ENCODE measurements at regions not wholly inside any gene's neighbourhood (a gene's known extent, or its start where the extent isn't known, plus 50 kb on each side); places are given as distances from the start of the nearest gene placed in this dataset.
A peak's percentile ranks its signal among the peaks of the same experiment; 100 is the strongest.

DNA sequence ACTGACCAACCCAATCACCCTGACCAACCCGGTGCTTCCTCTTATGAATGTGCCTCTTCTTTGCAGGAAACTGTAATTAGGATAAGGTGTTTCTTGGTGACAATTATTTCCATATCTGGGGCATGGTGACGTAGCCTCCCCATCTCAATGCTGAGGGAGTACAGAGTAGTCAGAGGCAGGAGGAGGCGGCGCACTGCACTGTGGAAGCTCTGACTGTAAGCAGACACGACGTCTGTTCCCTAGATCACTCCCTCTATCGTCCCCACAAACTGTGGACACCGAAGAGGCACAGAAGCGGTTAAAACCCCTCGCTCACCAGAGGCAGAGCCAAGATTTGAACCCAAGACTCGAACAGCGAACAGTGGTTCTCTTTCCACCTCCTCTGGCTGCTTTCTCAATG, 231.0 kb upstream of the IGF1R start:
- DNase-seq (no peak), ATAC-seq (no peak)
- intact Hi-C loops (cut with DNase I, micrococcal nuclease): no loop called here

GRCh38 chr15:98418122-98418521, 230.2 kb upstream of the IGF1R start:
- intact Hi-C loops (cut with DNase I, micrococcal nuclease): no loop called here
- no peak for DNase-seq
- ATAC-seq: no peak

- no peak for ATAC-seq
- intact Hi-C loops (cut with DNase I, micrococcal nuclease): no loop called here
- DNase-seq: no peak
Measured at GRCh38 chr15:98419173-98419780, 229.1 kb upstream of the IGF1R start.

- ATAC-seq: no peak
Measured at GRCh38 chr15:98420837-98421236, 227.5 kb upstream of the IGF1R start.

GRCh38 chr15:98421419-98422129, 226.8 kb upstream of the IGF1R start:
- intact Hi-C loops (cut with DNase I, micrococcal nuclease): loop anchor here in 1 of 2 donors (5.0 kb wide), 1 partner anchor 109 kb away; no protein-coding TSS in a partner anchor
- DNase-seq (peak in 1 of 2 donors; percentile 71), ATAC-seq (peak; percentile 82)

More at GRCh38 chr15:98420837-98421236, 227.5 kb upstream of the IGF1R start:
- DNase-seq: no peak
- intact Hi-C loops (cut with DNase I, micrococcal nuclease): loop anchor here in 1 of 2 donors (5.0 kb wide), 1 partner anchor 109 kb away; no protein-coding TSS in a partner anchor

DNA sequence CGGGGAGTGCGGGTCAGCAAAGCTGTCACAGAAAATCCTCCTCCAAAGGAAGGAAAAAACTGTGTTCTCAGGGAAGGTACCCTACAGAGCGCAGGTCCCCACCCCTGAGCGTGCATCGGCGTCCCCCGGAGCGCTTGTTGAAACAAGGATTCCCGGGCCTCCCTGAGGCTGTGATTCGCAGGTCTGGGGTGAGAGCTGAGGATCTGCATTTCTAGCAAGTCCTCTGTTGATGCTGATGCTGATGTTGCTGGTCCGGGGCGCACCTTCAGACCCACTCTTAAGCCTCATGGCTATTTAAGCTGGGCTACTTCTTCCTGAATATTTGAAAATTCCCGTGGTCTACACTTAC, 226.2 kb upstream of the IGF1R start:
- ATAC-seq (no peak), DNase-seq (no peak)
- intact Hi-C loops (cut with DNase I, micrococcal nuclease): loop anchor here in 1 of 2 donors (5.0 kb wide), 1 partner anchor 110 kb away; no protein-coding TSS in a partner anchor

DNA sequence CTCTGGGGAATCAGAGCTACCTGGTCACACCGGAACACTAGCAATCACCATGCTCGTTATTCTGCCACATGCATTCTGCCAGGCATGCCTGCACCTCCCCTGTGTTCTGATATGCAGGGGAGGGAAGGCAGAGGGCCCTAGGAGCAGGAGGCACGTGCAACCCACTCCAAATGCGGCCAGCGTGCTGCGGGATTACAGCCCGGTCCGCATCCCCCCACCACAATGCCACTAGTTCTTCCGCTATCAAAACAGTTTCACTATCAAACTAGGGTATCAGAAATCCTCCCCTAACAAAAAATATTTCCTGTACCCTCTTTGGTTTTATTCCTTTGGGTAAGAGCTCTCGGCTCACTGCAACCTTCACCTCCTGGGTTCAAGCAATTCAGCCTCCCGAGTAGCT, 223.2 kb upstream of the IGF1R start:
- ATAC-seq (no peak), DNase-seq (no peak)
- intact Hi-C loops (cut with DNase I, micrococcal nuclease): no loop called here

DNA sequence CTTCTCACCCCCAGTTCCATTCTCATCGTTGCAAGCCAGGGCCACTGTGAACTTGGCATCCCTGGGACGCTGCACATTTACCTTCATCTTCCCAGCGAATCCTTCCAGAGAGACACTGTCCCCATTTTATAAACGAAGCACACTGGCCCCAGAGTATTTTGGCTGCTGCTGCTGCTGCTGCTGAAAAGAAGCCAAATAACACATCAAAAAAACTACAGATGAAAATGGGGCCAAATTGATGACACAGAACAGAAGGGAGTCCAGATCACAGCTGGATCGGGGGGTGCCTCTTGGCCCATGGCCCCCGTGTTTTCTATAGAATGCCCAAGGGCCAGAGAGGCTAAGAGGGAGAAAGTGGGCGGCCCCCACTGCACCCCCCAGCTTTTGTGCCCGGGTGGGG, 221.0 kb upstream of the IGF1R start:
- intact Hi-C loops (cut with DNase I, micrococcal nuclease): no loop called here
- no peak for DNase-seq
- ATAC-seq: no peak

DNA sequence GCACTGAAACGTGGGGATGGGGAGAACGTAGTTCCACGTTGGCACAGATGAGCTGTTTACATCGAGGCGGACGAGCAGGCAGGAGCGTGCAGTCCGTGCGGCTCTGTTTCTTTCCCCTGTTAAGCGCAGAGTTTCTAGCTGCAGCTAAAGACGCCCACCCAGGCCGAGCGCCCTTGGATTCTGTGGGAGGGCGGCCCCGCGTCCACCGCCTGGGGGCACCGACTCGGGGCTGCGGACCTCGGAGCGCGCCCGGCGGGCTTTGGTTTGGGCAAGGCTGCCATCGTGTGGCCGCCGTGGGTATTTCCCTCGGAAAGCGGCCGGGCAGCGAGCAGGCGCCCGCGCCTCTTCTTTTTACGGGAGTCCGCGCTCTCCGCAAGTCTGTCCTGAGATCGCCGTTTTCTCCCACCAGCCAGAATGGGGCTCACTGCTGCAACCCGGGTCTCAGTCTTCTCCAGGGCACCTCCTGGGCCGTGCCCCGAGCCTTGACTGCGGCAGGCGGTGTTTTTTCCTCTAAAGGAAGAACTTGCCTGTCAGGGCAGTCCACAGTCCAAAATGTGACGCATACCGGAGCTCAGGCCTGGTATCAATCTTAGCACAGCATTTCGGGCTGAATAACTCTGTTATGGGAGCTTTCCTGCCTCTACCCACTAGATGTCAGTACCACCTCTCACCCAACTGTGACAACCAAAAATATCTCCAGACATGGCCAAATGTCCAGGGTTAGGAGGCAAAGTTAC, 219.9 kb upstream of the IGF1R start:
- intact Hi-C loops (cut with DNase I, micrococcal nuclease): no loop called here
- ATAC-seq (peak; percentile 90), DNase-seq (peak; percentile 39 to 76)

DNA sequence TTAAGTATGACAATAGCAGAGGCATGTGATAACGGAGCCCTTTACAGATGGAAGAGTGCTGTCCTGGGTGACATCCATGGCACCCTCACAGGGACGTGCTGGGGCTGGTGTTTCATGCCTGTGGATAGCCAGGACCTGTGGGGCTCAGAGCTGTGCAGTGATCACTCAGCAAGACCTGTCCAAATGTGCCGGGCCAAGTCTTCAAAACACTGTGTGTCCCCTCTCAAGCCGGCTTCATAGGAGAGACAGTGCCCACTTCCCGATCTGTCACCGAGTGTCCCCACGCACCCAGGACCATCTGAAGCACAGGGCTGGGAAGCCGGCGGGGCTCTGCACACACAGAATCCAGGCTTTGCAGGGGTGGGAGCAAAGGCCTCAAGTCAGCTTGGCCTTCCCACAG, 217.2 kb upstream of the IGF1R start:
- no peak for ATAC-seq
- no peak for DNase-seq
- intact Hi-C loops (cut with DNase I, micrococcal nuclease): no loop called here

- no peak for ATAC-seq
- intact Hi-C loops (cut with DNase I, micrococcal nuclease): no loop called here
- no peak for DNase-seq
Measured at GRCh38 chr15:98433346-98433745, 215.0 kb upstream of the IGF1R start.

DNA sequence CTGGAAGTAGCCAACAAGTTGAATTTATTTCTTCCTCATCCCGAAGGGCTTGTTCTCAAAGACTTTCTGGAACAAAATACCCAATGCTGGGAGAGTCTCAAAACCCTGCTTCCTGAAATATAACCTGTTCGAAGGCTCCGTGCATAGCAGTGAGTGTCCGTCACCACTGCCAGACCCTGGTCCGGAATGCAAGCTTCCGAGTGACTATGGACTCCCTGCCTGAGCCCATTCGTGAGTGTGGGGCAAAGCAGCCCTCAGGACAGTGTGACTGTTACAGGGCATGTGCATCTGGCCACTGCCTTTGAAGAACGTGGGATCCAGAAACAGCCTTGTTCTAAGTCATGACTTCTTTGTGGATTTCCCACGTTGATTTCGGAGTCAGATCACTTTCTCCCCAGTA, 214.5 kb upstream of the IGF1R start:
- no peak for DNase-seq
- ATAC-seq: no peak
- intact Hi-C loops (cut with DNase I, micrococcal nuclease): no loop called here

DNA sequence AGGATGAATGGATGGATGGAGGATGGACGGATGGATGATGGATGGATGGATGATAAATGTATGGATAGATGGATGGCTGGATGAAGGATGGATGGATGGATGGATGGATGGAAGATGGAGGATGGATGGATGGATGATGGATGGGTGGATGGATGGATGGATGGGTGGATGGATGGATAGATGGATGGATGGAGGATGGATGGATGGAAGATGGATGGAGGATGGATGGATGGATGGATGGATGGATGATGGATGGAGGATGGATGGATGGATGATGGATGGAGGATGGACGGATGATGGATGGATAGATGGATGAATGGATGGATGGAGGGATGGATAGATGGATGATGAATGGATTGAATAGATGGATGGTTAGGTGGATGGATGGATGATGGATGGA, 210.6 kb upstream of the IGF1R start:
- DNase-seq (no peak), ATAC-seq (no peak)
- intact Hi-C loops (cut with DNase I, micrococcal nuclease): no loop called here

DNA sequence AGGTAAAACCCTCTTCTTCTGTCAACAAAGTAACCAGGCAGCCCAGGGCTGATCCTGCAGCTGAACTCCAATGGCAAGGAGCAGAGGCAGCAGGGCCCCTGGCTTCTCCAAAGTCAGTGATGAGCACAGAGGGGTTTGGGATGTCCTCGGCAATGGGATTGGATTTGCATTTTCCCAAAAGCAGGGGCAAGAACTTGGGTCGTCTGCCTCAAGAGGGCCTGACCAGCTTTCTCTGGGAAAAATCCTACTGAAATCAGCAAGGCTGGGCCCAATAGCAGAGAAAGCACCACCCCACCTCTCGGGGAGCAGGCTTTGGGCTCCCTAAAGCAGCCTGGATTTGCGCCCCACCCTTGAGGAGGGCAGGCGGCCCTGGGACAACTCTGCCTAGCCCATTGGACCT, 210.0 kb upstream of the IGF1R start:
- intact Hi-C loops (cut with DNase I, micrococcal nuclease): no loop called here
- ATAC-seq: no peak
- DNase-seq: no peak

- DNase-seq: no peak
- no peak for ATAC-seq
- intact Hi-C loops (cut with DNase I, micrococcal nuclease): no loop called here
Measured at GRCh38 chr15:98438907-98439306, 209.4 kb upstream of the IGF1R start.

GRCh38 chr15:98439523-98439942, 208.8 kb upstream of the IGF1R start:
- intact Hi-C loops (cut with DNase I, micrococcal nuclease): no loop called here
- no peak for DNase-seq
- ATAC-seq: no peak

GRCh38 chr15:98440917-98441316, 207.4 kb upstream of the IGF1R start:
- intact Hi-C loops (cut with DNase I, micrococcal nuclease): loop anchor here in 1 of 2 donors (10.0 kb wide), 1 partner anchor 634 kb away; no protein-coding TSS in a partner anchor
- no peak for DNase-seq
- ATAC-seq: no peak

GRCh38 chr15:98441599-98441998, 206.7 kb upstream of the IGF1R start:
- intact Hi-C loops (cut with DNase I, micrococcal nuclease): loop anchor here in 1 of 2 donors (10.0 kb wide), 1 partner anchor 633 kb away; no protein-coding TSS in a partner anchor
- no peak for ATAC-seq
- DNase-seq: no peak

GRCh38 chr15:98442379-98442833, 205.9 kb upstream of the IGF1R start:
- peak in 1 of 2 donors; percentile 49 for DNase-seq

DNA sequence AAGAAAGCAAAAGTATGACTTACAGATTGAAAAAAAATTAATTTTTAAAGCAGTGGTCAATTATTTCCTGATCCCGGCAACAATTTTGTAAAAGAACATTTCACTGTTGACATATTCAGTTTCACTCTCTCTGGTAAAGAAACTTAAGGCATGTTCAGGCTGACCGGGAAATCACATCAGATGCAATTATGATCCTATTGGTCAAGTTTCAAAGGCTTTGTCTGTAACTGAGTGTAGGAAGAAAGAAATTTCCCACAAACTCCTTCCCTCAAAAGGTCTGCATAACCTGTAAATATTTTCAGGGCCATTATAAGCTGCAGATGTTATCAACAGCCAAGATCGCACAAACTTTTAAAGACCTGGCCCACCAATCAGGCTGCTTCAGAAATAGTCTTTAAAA, 205.4 kb upstream of the IGF1R start:
- intact Hi-C loops (cut with DNase I, micrococcal nuclease): loop anchor here in 1 of 2 donors (10.0 kb wide), 1 partner anchor 632 kb away; no protein-coding TSS in a partner anchor
- DNase-seq: no peak
- no peak for ATAC-seq

More at GRCh38 chr15:98442379-98442833, 205.9 kb upstream of the IGF1R start:
- peak; percentile 65 for ATAC-seq
- intact Hi-C loops (cut with DNase I, micrococcal nuclease): loop anchor here in 1 of 2 donors (10.0 kb wide), 1 partner anchor 632 kb away; no protein-coding TSS in a partner anchor

Data from left colon (tissue), 2 donors.